ENCODE measurements at regions not wholly inside any gene's neighbourhood (a gene's known extent, or its start where the extent isn't known, plus 50 kb on each side); places are given as distances from the start of the nearest gene placed in this dataset.
"Not testable (repeated sequence)": the region's sequence is repeated elsewhere in the genome, so short reads cannot be mapped to it uniquely, and the experiment has no call there.

- no peak for DNase-seq
Observed at GRCh38 chr10:81472927-81473470, 402.0 kb upstream of the NRG3 start.

DNA sequence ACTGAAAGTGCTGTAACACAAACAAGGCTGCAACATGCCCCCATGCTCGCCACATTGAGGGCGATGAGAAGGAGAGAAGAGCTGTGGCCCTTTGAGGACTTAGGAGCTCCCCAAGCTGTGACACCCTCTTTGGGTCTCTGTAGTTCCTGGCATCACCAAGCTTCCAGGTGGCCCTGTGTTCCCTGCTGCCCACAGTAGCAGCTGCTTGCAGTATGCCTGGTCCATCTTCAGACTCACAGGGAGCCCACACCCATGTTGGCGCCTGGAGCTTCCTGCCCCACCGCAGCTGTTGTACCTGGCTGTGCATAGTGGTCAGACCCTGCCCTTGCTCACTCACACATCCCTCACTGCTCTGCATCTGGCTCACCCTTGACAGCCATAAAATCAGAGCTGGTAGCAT lies 401.2 kb upstream of the NRG3 start:
- no peak for DNase-seq

- no peak for DNase-seq
Observed at GRCh38 chr10:81479316-81479715, 395.7 kb upstream of the NRG3 start.

GRCh38 chr10:81496626-81497025 lies 378.4 kb upstream of the NRG3 start:
- DNase-seq: no peak

DNA sequence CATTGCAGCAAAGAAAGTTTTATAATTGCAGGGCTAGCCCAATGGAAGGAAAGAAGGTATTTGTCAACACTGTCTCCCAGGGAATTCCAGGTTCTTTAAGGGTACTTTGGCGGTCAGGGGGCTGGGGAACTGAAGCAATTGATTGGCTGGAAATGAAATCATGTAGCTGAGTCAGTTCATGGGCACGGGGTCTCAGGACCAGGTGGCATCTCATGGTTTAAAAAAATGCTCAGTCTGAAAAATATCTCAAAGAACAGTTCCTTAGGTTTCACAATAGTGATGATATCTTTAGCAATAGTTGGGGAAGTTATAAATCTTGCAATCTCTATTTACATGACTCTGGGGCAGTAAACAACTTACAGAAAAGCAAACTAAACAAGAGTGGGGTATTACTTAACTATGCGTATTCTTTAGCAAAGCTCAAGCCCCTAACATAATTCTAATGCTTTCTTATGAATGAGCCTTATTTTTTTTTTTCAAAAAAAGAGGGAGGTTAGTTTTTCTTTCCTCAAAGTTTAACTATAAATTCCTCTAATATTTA lies 376.9 kb upstream of the NRG3 start:
- DNase-seq: no peak

DNA sequence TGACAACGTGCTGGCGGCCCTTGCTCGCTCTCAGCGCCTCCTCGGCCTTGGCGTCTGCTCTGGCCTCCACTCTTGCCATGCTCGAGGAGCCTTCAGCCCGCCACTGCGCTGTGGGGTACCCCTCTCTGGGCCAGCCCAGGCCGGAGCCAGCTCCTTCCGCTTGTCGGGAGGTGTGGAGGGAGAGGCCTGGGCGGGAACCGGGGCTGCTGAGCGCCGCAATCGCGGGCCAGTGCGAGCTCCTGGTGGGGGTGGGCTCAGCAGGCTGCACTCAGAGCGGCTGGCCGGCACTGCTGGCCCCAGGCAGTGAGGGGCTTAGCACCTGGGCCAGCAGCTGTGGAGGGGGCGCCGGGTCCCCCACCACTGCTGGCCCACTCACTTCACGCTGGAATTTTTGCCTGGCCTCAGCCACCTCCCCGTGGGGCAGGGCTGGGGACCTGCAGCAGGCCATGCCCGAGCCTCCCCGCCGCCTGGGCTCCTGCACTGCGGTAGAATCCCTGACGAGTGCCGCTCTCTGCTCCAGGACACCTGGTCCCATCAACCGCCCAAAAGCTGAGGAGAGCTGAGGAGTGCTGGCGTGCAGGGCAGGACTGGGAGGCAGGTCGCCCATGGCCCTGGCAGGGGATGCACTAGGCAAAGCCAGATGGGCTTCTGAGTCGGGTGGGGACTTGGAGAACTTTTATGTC lies 372.2 kb upstream of the NRG3 start:
- no peak for DNase-seq

- not testable (repeated sequence) for DNase-seq
Observed at GRCh38 chr10:81505777-81506176, 369.2 kb upstream of the NRG3 start.

- DNase-seq: no peak
Observed at GRCh38 chr10:81514811-81515210, 360.2 kb upstream of the NRG3 start.

DNA sequence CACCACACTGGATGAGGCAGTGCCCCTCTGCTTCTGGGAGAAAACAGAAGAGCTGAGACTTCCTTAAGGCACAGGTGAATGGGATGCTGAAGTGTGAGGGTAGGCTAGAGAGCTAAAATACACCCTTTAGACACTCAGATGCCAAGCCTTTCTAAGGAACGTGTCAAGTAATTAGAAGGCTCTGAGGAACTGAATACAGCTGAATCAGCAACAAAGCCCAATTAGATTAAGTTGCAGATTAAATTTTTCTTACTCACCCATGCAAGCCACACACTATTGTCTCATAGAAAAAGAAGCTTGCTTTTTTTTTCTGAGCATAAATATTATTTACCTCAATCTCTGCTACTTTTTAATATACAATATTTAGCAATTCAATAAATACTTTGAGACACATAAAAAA lies 354.3 kb upstream of the NRG3 start:
- no peak for DNase-seq

GRCh38 chr10:81524467-81524866 lies 350.5 kb upstream of the NRG3 start:
- DNase-seq: no peak

DNA sequence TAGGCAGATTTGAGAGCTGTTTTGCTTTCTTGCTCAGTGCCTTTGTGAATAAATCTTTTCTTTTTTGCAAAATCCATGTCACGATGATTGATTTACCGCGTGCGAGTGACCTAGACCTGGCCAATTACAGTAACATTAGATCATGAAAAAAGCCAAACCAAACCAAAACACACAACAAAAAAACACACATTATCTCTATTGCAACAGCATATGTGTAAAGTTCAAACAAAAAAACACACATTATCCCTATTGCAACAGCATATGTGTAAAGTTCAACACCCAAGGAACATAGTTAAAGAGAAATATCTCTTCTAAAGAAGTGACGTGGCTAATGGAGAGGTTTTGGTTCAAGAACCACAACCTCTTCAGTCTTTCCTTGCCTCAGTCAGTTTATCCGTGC lies 342.6 kb upstream of the NRG3 start:
- DNase-seq: no peak

DNA sequence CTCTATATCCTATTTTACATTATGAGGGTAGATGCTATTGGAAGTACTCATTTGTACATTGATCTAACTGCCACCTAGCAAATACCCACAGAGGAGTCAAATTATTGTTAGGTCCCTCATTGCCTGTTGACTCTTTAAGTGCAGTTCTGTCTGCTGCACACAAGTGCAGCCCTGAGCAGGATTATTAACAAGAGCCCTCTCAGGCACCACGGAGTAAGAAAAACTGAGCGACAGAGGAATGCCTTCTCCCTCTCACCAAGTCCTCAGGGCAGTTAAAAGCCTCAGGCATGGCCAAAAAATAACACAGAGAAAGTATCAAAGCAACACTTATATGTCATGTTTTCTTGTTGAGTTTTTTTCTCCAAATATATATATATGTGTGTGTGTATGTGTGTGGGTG lies 340.0 kb upstream of the NRG3 start:
- no peak for DNase-seq

DNA sequence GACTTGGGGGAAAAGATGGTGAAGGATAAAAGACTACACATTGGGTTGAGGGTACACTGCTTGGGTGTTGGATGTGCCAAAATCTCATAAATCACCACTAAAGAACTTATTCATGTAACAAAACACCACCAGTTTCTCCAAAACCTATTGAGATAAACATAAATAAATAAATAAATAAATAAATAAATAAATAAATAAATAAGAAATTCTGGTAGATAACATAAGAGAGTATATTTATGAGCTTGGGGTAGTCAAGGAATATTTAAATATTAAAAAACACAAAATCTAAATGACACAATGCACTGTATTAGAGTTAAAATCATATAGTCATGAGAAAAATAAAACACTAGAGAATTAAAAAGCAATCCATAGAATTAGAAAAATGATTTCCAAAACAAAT lies 333.5 kb upstream of the NRG3 start:
- no peak for DNase-seq

GRCh38 chr10:81546243-81546642 lies 328.8 kb upstream of the NRG3 start:
- no peak for DNase-seq

DNA sequence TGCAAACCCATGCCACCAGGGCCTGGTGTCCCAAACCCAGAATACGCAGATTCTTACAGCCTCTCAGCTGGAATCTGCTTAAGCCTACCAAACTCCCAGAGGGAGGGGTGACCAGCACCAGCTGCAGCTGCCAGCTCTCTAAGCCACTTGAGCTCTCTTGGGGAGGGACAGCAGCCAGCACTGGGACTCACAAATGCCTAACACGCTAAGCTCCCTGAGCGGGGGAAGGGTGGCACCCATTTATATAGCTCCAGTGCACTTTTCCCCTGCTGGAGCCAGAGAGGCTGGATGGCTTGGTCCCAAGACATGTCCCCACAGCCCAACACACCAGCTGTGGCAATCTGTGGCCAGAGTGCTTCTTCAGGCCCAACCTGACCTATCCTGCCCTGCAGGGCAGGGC lies 326.8 kb upstream of the NRG3 start:
- DNase-seq: no peak

GRCh38 chr10:81564143-81564542 lies 310.9 kb upstream of the NRG3 start:
- DNase-seq: no peak

- DNase-seq: no peak
Observed at GRCh38 chr10:81569488-81569887, 305.5 kb upstream of the NRG3 start.

DNA sequence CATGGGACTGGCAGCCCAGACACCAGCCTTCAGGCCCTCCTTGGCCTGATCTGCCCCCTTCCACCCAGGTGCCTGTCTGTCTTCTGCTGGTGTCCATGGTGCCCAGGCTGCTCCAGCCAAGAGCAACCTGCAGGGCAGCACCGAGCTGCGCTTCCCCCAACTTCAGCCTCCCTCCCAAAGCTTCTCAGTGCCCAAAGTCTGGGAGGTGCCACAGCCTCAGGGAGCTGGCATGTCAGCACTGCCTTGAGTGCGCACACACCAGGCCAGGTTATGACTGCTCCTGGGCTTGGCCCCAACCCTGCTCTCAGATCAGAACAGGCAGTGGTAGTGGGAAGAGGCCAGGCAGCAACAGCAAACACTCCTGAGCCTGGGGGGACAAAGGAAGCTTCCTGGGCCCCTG lies 304.6 kb upstream of the NRG3 start:
- DNase-seq: no peak

GRCh38 chr10:81570878-81571794 lies 303.9 kb upstream of the NRG3 start:
- no peak for DNase-seq

- DNase-seq: no peak
Observed at GRCh38 chr10:81575036-81575435, 300.0 kb upstream of the NRG3 start.

DNA sequence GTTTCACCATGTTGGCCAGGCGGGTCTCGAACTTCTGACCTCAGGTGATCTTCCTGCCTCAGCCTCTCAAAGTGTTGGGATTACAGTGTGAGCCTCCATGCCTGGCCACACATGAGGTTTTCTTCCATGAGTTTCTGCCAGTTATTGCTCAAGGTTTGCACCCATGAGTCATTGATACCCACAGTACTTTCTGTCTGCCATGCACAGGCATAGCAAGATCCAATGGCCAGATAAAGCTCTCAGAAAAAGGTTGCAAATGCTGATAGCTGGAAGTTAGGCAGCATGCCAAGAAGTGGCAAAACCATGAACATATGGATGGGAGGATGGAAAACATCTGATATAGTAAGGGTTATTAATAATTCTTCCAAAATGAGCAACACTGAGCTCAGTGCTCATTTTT lies 298.7 kb upstream of the NRG3 start:
- DNase-seq: no peak

GRCh38 chr10:81594991-81595390 lies 280.0 kb upstream of the NRG3 start:
- DNase-seq: no peak

DNA sequence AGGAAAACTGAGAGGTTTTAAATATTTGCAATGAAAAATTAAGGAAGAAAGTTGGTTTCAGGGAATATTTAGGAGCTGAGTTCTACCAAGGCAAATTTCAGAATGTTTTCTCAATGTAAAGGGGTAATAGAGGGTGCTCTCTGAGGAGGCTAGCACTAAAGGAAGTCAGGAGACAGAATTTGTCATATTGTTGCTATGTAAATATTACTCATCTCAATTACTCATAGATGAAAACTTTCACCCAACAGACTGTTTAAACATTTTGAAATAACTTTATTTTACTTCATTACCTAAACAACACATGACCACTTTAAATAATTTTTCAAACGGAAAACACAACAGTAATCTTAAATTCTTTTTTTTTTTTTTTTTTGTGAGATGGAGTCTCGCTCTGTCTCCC lies 274.8 kb upstream of the NRG3 start:
- DNase-seq: no peak
